Fibroblast of skin of back (primary cell): ENCODE measurements at regions not wholly inside any gene's neighbourhood (a gene's known extent, or its start where the extent isn't known, plus 50 kb on each side); places are given as distances from the start of the nearest gene placed in this dataset.
"Not testable (repeated sequence)": the region's sequence is repeated elsewhere in the genome, so short reads cannot be mapped to it uniquely, and the experiment has no call there.

Experiments used
- DNase-seq: peaks from one replicate; pipeline ENCODE4 v3.0.0-alpha.2; 2013

DNA sequence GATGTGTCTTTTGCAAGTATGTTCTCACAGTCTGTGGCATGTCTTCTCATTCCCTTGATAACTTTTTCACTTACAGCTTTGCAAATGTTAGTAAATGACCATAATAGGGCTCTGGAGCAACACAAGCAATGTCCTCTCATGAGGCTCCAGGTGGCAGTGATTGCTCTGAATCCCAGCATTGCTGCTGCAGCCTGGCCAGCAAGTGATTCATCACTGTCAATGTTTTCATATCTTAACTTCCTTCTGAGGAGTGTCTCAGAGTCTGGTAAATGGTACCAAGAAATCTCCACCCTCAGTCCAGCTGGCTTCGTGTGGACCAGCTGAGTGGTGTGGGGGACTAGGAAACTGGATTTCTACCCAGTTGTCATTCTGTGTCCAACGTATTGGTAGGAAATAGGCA, 139.6 kb downstream of the MYLK4 start:
- peak; percentile 55 for DNase-seq

DNA sequence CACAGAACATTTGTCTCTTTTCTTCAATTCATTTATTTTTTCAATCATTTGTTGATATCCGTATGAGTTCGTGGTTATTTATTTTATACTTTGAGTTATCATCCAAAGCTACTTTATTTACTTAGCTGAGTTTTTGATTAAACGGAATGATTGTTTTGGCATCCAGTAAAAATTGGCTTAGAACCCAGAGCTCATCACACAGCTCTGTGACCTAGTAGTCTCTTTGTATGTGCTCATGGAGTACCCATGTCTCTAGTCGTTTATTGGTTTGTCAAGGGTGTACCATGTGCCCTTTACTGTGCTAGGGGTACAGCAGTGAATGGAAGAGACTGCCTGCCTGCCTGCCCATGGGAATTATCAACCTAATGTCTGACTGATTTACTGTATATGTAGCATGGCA, 142.2 kb downstream of the MYLK4 start:
- no peak for DNase-seq

DNA sequence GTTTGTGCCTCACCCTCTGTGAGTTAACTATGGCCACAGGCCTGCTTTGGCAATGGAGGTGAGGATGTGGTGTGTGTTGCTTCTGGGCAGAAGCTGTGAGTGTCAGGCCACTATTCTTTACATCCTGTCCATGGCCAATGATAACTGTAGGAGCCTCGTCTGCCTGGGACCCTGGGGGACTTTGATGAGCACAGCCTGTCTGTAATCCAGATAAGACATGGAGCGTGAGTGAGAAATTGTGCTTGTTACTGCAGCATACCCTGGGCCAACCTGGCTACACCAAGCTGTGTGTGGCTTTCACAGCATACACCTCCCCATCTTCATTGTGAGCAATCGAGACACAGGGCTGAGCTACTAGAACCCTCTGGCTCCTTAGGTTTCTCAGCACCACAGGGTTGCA, 150.4 kb downstream of the MYLK4 start:
- no peak for DNase-seq

DNA sequence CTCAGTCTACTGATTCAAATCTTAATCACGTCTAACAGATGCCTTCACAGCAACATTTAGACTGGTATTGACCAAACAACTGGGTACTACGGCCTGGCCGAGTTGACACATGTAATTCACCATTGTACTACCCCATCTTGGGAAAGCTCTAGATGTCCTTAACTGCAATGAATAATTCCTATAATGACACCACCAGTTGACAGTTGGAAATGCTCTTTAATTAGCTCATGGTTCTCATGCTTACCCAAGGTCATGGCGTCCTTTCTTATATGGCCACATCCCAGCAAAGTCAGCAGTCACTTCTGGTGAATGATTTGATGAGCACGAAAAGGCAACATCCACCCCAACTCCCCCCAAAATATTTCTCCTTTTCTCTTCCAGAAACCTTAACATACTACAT, 150.9 kb downstream of the MYLK4 start:
- DNase-seq: no peak

DNA sequence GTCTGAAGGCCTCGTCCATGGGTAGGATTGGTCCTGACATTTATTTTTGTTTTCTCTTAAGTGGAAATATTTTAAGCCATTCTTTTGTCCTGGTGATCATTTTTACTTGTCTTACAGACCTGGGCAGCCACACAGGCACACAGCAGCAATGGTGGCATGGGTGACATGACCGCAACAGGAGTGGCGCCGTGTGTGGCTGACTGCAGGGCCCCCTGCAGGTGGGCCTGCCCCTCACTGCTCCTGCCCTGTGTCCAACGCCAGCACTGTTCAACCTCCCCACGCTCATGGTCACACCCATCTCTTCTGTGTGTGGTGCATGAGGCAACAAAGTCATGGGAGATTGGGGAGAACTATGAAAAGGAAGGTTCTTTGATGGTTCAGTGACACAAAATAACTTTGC, 151.9 kb downstream of the MYLK4 start:
- no peak for DNase-seq

DNA sequence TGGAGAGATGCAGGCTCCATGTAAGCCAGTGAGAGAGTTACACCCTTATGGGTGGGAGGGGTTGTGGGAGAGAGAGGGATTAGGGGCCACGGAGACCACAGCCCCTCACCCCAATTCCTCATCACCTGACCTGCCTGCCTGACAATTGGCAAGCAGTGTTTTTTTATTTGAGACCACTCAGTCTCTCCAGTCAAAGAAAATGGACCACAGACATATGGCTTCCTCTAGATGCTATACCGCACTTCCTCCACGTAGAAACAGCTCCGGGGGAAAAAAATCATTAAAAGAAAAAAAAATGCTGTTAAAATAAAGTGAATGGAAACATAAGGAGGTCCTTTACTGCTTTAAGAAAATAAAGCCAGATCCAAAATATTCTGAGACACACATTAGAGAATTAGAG, 152.7 kb downstream of the MYLK4 start:
- DNase-seq: no peak

DNA sequence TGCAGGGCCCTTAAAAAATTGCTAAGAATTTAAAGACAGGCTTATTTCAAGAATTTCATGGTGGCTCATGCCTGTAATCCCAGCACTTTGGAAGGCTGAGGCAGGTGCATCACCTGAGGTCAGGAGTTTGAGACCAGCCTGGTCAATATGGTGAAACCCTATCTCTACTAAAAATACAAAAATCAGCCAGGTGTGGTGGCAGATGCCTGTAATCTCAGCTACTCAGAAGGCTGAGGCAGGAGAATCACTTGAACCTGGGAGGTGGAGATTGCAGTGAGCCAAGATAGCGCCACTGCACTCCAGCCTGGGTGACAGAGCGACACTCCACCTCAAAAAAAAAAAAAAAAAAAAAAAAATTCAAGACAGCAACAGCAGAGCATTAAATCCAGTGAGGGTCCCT, 153.3 kb downstream of the MYLK4 start:
- DNase-seq: not testable (repeated sequence)

DNA sequence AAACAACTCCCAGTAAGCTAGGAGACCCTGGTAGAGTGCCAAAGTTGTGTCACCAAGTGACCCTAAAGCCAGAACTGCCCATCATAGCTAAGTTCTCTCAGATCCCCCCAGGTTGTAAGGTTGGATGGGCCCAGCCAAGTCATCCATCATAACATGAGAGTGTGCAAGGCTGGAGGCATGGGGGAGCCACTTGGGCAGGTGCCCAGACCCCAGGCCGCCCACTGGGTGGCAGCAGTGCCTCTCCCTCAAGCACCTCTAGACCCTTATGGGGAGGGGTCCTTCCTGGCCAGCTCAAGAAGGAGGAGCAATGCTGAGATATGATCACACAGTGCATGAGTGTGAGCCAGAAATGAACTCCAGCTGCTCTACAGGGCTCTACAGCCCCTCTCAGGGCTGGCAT, 154.5 kb downstream of the MYLK4 start:
- DNase-seq: no peak

DNA sequence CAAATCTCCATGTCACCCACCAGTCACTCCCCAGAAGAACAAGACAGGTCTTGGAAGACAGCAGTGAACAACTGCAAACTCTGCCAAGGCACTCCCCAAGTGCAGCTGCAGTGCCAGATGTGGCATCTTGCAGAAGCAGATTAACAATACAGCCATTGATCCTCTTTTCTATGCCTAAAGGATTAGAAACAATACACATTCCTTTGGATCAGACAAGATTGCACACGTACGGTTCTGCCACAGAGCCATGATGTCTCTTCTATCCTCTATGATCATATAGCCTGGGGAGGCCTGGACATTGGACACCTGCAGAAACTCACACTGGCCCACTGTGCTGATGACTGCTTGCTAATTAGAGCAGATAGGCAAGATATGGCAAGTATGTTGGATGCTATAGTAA, 155.9 kb downstream of the MYLK4 start:
- no peak for DNase-seq

DNA sequence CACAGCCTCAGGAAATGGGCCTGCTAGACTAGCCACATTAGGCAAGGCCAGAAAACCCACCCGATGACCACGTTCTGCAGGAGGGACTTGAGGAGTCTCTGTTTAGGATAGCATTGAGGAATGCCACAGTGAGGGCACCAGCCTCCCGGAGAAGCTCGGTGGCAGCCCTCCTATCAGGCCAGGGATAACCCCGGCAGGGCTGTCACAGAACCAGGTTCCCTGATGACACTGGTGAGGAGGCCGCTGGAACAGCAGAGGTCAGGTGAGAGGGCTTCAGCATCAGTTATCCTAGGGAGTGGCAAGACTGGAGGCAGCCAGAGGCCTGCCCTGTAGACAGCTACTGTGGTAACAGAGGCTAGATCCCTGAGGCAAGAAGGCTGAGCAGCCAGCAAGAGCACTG, 157.6 kb downstream of the MYLK4 start:
- no peak for DNase-seq

DNA sequence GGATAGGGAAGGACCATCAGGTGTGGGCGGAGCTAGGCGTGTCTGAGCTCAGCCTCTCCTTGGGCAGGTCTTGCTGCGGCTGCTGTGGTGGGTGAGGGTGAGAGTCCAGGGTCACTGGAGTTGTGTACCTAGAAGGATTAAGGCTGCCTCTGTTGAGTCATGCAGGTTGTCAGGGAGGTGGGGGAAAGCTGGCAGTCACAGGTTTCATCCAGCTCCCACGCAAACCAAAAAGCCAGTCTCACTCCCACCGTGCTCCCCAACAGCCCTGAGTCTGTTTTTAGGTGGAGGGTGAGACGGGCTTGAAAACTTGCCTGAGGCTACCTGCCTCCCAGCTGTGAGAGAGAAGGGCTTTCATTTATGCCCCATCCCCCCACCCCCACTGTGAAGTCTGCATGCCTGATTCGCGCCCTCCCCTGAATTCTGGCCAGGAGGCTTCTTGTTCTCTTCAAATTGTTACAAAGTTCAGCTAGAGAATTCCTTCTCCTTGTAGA, 161.5 kb downstream of the MYLK4 start:
- DNase-seq: no peak

DNA sequence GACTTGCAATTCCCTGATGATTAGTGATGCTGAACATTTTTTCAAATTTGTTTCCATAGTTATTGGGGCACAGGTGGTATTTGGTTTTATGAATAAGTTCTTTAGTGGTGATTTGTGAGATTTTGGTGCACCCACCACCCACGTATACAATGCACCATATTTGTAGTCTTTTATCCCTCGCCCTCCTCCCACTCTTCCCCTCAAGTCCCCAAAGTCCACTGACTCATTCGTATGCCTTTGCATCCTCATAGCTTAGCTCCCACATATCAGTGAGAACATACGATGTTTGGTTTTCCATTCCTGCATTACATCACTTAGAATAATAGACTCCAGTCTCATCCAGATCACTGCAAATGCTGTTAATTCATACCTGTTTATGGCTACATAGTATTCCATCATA, 167.3 kb downstream of the MYLK4 start:
- DNase-seq: peak; percentile 37

DNA sequence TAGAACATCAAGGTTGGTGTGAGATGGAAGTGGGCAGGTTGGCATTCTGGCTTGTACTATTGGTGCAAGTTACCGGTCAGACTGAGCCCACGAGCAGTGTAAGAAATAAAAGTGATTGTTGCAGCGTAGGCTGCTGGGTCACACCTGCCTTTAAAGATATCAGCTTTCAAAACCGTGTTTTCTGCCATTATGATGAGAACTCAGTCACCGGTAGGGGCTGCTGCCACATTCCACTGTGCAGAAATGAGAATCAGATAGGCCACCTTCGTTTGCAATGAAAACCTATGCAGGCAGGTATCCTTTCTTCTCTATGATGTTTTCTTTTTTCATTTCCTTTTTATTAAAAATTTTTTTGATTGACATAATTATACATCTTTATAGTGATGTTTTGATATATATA, 168.5 kb downstream of the MYLK4 start:
- DNase-seq: no peak

DNA sequence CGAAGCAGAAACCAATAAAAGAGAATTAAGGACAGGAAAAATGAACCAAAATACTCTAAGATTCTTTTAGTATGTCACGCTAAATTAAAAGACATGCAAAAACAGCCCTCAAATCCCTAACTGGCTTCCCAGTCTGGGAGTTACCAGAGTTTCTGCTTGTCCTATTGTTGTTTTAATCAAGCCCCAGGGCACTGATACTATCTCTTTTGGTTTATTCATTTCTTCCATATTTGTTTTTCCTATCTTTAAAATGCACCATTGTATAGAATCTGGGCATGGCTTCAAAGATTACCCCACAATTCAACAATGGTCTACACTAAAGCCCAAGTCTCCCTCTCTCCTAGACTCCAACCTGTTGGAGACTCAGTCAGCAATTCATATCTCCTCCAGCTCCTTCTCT, 169.1 kb downstream of the MYLK4 start:
- no peak for DNase-seq

DNA sequence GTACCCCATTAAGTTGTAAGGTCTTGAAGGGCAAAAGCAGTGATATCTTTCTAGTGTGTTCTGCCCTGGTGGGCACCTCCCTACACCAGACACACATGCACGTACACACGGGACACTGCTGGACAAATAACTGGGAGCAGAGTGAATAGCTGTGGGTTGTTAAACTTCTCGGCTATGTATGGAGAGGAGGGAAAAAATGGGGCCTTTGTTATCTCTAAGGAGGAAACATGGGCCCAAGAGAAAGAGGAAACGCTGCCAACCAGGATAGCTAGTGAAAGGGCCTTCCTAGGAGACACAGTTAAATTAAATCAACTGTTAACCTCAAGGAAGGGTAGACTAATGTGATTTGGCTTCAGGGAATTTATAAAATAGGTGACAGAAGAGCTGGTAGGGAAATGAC, 169.7 kb downstream of the MYLK4 start:
- no peak for DNase-seq

DNA sequence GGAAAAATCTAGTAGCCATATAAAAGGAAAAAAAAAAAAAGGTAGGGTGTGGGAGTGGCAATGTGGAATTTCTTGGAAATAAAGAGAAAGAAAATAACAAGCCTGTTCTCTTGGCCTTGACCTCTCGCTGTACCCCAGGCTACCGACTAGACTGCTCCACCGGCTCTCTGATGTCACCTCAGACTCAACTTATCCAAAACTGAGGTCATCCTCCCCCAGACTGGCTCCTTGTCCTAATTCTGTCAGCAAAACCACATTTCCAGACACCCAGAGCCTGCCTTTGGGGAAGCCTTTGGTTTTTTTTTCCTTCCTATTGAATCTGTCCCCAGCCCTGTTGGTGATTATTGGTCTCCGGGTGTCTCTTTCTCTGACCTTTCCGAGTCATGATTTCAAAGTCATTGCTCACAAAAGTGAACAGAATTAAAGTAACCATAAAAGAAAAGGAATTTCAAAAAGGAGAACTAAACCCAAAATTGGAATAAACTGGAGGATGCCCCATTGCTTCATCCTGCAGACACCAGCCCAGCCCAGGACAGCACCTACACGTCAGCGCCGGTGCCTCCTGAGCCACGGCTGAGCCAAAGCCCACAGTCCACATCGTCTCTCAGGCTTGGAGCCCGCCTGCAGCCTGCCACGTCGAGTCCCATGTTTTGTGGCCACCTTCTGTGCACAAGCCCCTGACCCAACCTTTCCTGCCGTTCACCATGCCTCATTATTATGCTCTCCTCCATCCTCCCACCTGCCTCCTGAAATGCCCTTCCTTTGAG, 170.7 kb downstream of the MYLK4 start:
- DNase-seq: no peak

DNA sequence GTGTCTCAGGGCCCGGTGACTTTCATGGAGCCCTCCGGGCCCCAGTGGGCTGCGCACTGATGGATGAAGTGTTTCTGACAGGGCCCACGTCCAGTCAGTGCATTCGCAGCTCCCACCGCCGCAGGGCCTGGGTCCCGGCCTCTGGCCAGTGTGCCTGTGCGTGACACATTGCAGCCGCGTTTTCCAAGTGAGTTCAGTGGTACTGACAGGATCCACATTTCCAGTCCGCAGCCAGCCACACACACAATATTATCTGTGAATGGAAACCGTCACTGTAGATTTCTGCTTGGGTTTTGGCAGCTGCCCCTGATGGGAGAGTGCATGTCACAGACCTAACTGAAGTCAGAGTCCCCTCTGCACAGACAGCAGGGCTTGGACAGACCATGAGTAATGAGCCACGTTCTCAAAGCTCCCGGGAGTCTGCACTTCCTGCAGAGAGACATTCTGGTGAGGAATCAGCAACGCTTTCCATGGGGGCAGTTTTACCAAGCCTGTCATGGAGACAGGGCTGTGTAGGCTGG, 171.4 kb downstream of the MYLK4 start:
- peak; percentile 80 for DNase-seq

DNA sequence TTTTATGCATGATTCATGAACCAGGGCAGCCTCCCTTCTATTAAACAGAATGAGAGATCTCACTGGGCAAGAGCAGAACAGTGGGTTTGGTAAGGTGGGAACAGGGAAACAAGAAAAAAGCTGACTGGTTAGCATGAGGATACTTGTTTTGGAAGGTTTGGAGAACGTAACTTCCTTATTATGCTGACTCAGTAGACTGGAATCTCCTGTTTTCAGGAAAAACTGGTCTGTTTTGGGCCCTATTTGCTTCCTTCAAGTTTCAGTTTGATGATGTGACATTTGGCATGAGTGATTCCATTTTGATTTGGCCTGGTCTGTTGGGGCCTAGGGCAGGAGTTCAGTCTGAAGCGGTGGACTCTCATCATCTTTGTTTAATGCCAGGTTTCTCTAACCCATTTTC, 172.0 kb downstream of the MYLK4 start:
- peak; percentile 29 for DNase-seq

DNA sequence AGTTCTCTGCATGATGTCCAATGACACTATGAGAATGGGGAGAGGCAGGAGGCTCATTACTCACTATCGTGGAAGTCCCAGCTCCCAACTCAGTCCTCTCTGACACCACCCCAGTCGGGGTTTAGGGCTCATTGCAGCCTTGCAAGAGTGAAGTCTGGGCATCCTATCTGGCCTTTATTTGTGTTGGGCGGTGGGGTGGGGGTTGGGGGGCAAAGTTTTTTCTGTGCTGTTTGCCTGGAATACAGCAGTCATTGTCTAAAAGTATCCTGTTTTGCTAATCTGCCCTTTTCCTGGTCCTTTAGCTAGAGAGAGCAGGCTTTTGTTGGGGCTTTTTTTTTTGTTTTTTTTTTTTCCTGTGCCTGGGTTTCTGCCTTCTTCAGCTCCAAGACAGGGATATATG, 174.2 kb downstream of the MYLK4 start:
- DNase-seq: no peak

DNA sequence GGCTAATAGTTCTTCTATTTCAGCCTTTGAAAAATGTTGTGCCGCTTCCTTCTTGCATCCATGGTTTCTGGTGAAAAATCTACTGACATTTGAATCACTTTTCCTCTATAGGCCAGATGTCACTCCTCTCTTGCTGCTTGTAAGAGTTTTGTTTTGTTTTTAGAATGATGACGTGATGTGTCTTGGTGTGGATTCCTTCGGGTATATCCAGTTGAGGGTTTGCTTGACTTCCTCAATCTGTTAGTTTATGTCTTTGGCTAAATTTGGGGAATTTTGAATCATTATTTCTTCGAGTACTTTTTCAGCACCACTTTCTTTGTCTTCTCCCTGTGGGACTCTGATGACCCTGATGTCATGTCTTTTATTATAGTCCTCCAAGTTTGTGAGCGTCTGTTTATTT, 175.5 kb downstream of the MYLK4 start:
- DNase-seq: no peak

DNA sequence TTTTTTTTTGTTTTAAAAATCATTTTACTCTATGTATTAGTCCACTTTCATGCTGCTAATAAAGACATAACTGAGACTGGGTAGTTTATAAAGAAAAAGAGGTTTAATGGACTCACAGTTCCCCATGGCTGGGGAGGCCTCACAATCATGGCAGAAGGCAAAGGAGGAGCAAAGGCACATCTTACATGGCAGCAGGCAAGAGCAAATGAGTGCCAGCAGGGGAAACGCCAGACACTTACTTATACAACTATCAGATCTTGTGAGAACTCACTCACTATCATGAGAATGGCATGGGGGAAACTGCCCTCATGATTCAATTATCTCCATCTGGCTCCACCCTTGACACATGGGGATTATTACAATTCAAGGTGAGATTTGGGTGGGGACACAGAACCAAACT, 181.3 kb downstream of the MYLK4 start:
- not testable (repeated sequence) for DNase-seq

DNA sequence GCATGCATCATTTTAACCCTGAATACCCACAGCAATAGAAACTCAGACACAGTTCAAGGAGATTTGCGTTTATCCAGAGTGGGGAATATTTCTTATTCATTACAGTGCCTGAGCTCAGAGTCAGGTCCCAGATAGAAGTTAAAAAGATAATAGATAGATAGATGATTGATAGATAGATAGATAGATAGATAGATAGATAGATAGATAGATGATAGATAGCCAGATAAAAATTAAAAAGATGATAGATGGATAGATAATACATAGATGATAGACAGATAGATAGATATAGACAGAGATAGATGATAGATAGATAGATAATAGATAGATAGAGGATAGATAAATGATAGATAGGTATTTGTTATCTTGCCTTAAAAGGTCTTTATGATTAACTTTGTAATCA, 184.7 kb downstream of the MYLK4 start:
- DNase-seq: no peak

DNA sequence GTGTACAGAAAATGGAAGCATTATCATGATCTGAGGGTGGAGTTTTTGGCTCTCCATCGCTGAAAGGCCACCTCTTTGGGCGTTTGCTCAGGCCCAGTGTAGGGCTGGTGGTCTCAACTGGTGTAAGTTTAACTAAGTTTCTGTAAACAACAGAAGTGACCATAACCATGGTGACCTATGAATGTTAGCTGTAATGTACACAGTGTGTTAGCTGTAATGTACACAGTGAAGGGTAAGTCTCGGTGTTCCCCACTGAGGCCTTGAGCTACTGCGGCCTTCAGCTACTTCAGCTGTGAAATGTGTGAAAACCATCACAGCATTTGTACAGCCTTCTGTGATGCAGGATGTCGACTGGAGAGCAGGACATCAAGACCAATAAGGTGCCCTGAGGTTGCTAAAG, 185.2 kb downstream of the MYLK4 start:
- DNase-seq: no peak

DNA sequence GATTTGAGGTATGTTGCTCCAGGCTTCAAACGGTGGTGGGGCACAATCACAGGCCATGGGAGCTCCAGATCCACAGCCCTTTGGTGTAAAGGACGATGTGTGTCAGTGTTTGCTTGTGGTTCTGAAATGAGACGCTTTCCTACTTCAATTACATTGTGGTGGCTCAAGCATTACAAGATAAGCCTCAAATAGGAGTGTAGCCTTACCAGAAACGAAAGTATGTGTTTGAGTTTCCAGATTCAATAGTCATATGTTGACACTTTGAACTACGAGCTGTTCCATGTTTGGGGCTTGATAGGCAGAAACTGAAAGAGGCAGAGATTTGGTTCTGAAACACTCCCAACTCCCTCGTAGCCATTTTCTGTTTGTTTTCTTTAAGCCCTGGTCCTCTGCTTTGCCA, 187.1 kb downstream of the MYLK4 start:
- DNase-seq: no peak
